ENCODE measurements at regions not wholly inside any gene's neighbourhood (a gene's known extent, or its start where the extent isn't known, plus 50 kb on each side); places are given as distances from the start of the nearest gene placed in this dataset.

- CTCF ChIA-PET, result no interaction called here
- no TSS peak for BruUV-seq (replicated peaks)
- Histone ChIP-seq H3K4me1 (ENCODE audit: insufficient read depth, low read length, poor library complexity, severe bottlenecking) (no peaks in the 10 kb centered on the region), H3K36me3 (ENCODE audit: insufficient read depth, low read length, poor library complexity, severe bottlenecking) (no peaks in the 10 kb centered on the region), H3K4me3 (ENCODE audit: low read depth, low read length, poor library complexity, severe bottlenecking) (no peak overlapping the region), H3K9me3 (ENCODE audit: low read depth, low read length, poor library complexity, severe bottlenecking) (no peaks in the 10 kb centered on the region), H3K27ac (ENCODE audit: low read depth, low read length, poor library complexity, severe bottlenecking) (no peak overlapping the region), H3K27me3 (replicated peaks; ENCODE audit: insufficient read depth, low read depth, low read length, poor library complexity) (no peaks in the 10 kb centered on the region)
- intact Hi-C loops (cut with micrococcal nuclease; ENCODE audit: unreplicated experiment), result no loop called here
- TF ChIP-seq CTCF (conservative IDR thresholded peaks at IDR 0.05; ENCODE audit: low read depth, low read length), result no peak
- TF ChIP-seq EZH2 (IDR thresholded peaks at IDR 0.05; ENCODE audit: borderline replicate concordance, low read depth, low read length, poor library complexity, severe bottlenecking), result no peak
- no peak for DNase-seq (ENCODE audit: low spot score)
- POLR2A ChIA-PET (ENCODE audit: low non-redundant PET), result no interaction called here
Measured at GRCh38 chr6:92110403-92110802, 1309.0 kb downstream of the EPHA7 start.

DNA sequence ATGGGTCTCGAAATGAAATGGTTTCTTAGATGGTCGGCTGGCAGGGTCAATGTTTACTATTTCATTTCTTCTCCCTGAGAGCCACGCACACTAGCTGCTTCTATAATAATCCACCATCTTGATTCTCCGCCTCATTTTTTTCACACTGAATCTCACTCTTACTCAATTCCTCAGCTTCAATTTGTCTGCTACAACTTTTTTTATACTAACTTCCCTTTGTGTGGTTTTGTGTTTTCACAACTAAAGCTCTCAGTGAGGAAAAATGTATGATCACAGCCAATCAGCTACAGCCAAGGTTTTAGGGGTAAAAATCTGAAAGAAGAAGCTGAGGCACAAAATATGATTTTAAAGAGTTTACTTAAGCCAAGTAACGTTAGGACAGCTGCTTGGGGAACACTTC, 1309.4 kb downstream of the EPHA7 start:
- no peaks in the 10 kb centered on the region for H3K4me1 ChIP-seq (ENCODE audit: insufficient read depth, low read length, poor library complexity, severe bottlenecking)
- ChIA-PET POLR2A (ENCODE audit: low non-redundant PET) (no interaction called here), CTCF (no interaction called here)
- H3K4me3 ChIP-seq (ENCODE audit: low read depth, low read length, poor library complexity, severe bottlenecking), result no peak overlapping the region
- no peak for TF ChIP-seq CTCF (conservative IDR thresholded peaks at IDR 0.05; ENCODE audit: low read depth, low read length)
- TF ChIP-seq EZH2 (IDR thresholded peaks at IDR 0.05; ENCODE audit: borderline replicate concordance, low read depth, low read length, poor library complexity, severe bottlenecking), result no peak
- no TSS peak for BruUV-seq (replicated peaks)
- H3K27ac ChIP-seq (ENCODE audit: low read depth, low read length, poor library complexity, severe bottlenecking), result no peak overlapping the region
- H3K27me3 ChIP-seq (replicated peaks; ENCODE audit: insufficient read depth, low read depth, low read length, poor library complexity), result no peaks in the 10 kb centered on the region
- intact Hi-C loops (cut with micrococcal nuclease; ENCODE audit: unreplicated experiment), result no loop called here
- DNase-seq (ENCODE audit: low spot score), result no peak
- H3K36me3 ChIP-seq (ENCODE audit: insufficient read depth, low read length, poor library complexity, severe bottlenecking), result no peaks in the 10 kb centered on the region
- no peaks in the 10 kb centered on the region for H3K9me3 ChIP-seq (ENCODE audit: low read depth, low read length, poor library complexity, severe bottlenecking)

DNA sequence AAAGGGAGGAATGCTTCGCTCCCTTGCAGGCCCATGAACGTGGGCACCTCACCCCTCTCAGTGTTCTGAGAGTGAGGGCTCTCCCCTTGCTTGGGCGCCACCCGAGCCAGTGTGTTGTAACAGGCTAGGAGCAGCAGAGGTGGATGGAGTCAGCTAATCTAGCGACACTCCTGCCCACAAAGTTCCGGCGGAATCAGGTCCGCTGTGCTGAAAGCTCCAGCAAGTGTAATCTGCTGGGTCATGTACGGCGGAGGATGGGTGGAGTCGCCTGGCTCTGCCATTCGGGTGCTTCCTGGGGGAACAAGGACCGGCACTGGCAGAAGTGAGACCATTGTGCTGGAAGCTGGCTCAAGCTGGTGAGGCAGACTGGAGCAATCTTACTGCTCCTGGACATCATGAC, 1310.1 kb downstream of the EPHA7 start:
- ChIA-PET POLR2A (ENCODE audit: low non-redundant PET) (no interaction called here), CTCF (no interaction called here)
- H3K27ac ChIP-seq (ENCODE audit: low read depth, low read length, poor library complexity, severe bottlenecking), result no peak overlapping the region
- H3K9me3 ChIP-seq (ENCODE audit: low read depth, low read length, poor library complexity, severe bottlenecking), result no peaks in the 10 kb centered on the region
- DNase-seq (ENCODE audit: low spot score), result no peak
- H3K4me3 ChIP-seq (ENCODE audit: low read depth, low read length, poor library complexity, severe bottlenecking), result no peak overlapping the region
- intact Hi-C loops (cut with micrococcal nuclease; ENCODE audit: unreplicated experiment), result no loop called here
- no peak for TF ChIP-seq CTCF (conservative IDR thresholded peaks at IDR 0.05; ENCODE audit: low read depth, low read length)
- no peak for TF ChIP-seq EZH2 (IDR thresholded peaks at IDR 0.05; ENCODE audit: borderline replicate concordance, low read depth, low read length, poor library complexity, severe bottlenecking)
- no peaks in the 10 kb centered on the region for H3K36me3 ChIP-seq (ENCODE audit: insufficient read depth, low read length, poor library complexity, severe bottlenecking)
- H3K27me3 ChIP-seq (replicated peaks; ENCODE audit: insufficient read depth, low read depth, low read length, poor library complexity), result no peaks in the 10 kb centered on the region
- no peaks in the 10 kb centered on the region for H3K4me1 ChIP-seq (ENCODE audit: insufficient read depth, low read length, poor library complexity, severe bottlenecking)
- no TSS peak for BruUV-seq (replicated peaks)

Data from A673 (cell line).